NCI-H2171 treated with DMSO at 0.1 percent for 48 hours (cell line): ENCODE measurements at regions not wholly inside any gene's neighbourhood (a gene's known extent, or its start where the extent isn't known, plus 50 kb on each side); places are given as distances from the start of the nearest gene placed in this dataset.
"Not testable (repeated sequence)": the region's sequence is repeated elsewhere in the genome, so short reads cannot be mapped to it uniquely, and the experiment has no call there.

Experiments used
- DNase-seq: peaks from one replicate; lab custom pipeline; 2025; lab: John Stamatoyannopoulos, UW

DNA sequence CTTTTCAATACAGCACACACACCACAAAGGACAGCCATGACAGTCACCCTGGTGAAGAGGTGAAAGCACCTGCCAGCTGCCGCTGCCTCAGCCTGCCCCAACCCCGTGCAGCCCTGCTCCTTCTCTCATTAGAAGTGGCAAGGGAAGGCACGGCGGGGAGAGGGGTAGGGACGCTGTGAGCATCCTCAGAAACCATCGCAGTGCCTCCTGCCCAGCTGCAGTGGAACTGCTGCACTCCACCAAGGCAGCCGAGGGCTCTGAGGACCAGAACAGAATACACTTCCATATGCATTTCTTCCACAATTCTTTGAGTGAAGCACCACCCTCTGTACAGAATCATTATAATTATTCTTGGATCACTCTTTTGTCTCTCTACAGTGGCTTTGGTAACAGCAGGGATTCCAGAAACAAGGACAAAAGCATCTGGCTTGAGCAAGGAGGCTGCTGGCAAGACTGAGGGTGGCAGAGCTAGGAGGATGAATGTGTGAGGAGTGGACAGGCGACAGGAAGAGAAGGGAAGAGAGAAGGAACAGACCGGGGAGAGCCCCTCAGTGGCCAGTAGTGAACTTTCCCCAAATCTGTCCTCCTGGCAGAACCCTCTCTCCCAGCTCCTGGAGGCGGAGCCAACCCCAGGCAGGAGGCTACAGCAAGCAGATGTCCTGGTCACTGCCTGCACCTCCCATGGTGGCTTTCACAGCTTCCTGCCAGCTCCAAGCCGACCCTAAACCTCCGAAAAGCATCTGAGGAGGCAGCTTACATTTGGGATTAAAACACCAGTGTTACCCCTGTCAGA, 73.2 kb downstream of the MTNR1A start:
- no peak for DNase-seq

DNA sequence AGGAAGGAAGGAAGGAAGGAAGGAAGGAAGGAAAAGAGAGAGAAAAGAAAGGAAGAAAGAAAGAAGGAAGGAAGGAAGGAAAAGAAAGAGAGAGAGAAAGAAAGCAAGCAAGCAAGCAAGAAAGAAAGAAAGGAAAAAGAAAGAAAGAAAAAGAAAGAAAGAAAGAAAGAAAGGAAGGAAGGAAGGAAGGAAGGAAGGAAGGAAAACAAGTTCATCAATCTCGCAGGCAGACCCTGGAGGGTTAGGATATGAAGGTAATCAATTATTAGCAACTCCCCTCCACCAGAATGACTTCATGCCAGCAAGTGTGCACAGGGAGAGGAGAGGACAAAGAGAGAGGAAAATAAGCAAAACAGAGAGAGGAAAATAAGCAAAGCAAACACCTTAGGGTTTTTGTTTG, 80.2 kb downstream of the MTNR1A start:
- DNase-seq = no peak

DNA sequence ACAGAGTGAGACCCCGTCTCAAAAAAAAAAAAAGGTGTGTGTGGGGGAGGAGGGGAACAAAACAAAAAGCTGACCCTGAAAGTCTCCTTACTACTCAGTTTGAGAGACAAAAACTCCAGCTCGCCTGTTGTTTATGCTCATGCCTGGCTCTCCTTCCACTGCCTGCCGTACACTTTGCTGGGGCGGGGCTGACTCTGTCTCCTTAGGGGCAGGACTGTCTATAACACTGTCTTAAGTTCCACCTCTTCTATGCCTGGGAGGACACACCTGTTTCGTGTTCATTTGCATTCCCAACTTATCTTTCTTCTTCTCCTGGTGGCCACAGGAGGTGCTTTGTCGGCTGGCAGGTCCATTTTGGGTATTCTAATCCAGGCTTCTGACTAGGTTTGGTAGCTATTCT, 81.4 kb downstream of the MTNR1A start:
- DNase-seq = no peak

DNA sequence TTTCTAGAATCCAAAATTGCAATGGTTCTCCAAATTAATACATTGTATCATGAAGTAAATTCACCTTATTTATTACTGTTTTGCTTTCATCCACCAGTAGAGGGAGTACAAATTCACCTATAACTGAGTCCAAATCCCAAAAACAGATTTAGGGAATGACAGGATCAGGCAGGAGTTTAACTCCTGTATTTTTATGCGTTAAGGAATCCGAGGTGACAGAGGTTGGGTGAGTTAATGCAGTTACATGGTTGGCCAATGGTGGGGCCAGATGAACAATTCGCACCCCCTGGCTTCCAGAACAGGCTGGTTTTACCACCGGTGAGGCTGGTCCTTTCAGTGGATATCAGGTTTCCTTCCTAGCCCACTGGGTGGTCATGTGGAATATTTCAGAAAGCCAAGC, 82.4 kb downstream of the MTNR1A start:
- DNase-seq = peak; percentile 0

DNA sequence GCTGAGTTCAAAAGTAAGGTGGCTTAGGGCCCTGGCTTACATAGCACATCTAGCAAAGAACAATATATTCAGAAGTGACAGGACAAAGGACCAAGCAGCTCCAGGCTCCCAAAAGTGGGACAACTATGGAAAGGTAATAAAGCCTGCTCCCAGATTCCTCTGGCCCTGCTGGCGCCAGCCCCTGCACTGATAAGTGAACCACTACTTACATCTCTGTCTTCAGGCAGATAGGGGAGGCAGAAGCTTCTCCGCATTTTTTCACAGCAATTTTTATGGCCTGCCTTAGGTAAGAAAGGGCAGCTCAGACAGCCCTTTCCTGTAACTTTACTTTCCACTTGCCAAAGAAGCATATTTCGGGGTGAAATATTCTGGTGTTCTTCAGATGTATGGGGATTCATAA, 83.9 kb downstream of the MTNR1A start:
- no peak for DNase-seq

DNA sequence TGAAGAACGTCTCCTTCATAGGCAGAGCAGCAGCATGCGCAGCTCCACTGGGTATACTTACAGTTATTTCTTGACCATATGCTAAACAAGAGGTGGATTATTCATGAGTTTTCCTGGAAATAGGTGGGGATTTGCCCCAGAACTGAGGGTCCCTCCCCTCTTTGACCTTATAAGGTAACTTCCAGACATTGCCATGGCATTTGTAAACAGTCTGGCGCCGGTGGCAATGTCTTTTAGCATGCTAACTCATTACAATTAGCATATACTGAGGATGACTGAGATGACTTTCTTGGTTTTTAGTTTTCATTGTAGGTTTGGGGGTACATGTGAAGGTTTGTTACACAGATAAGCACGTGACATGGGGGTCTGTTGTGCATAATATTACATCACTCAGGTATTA, 97.3 kb downstream of the MTNR1A start:
- DNase-seq = no peak

DNA sequence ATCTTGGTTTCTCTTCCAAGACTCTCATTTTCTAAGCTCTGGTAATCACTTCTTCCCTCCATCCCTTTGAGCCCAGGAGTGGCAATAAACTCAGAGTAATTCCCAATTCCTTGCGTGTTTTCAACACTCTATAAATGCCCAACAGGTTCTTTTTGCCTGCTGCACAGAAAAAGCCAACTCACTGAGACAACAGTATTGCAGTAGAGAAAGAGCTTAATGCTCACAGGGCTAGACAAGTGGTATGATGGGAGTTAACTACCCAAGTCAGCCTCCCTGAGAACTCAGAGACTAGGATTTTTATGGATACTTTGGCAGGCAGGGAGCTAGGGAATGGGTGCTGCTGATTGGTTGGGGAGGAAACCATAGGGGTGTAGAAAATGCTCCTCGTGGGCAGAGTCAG, 103.4 kb downstream of the MTNR1A start:
- no peak for DNase-seq

DNA sequence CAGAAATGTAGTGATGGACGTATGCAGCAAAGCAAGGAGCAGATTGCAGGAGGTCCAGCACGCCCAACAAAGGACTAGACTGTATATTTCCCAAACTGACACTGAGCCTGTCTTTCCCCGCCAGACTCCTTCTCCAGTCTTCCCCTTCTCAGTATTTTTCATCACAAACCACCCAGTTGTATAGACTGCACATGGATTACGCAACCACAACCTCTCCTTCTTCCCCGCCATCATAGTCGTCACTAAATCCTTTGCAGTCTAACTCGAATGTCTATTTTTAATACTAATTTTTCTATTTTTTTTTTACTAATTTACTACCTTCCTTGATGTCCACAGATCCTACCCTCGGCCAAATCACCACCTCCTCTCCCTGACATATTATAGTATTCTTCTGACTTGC, 105.4 kb downstream of the MTNR1A start:
- DNase-seq = no peak

DNA sequence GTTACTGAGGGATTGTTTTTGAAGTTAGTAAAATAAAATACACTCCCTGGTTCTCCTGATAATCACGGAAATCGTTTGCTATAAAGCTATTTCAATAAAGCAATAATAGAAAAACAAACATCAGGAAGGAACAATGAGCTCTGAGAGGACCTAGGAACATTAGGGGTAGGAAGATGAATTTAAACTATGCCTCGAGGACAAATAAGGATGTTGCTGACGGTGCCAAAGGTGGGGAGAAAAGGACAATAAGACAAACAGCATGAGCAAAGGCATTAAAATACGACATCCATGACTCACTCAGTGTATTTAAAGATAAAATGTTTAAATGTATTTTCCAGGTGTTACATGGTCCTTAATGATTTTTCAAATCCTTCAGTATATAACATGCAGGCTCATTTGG, 110.3 kb downstream of the MTNR1A start:
- no peak for DNase-seq

DNA sequence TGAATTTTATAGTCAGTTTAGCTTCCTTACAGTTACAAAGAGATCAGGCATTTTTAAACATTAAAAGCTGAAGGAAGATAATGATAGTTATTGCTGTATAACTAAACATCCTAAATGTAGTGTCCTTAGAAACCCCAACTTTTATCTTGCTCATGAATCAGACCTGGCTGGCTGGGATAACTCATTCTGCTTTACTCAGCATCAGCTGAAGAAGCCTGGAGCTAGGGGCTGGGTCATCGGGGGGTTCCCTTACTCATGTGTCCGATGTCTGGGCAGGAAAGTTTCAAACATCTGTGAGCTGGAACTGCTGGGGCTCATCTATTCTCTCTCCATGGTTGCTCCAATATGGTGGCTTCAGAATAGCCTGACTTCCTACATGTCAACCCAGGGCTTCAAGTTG, 113.9 kb downstream of the MTNR1A start:
- DNase-seq = no peak

DNA sequence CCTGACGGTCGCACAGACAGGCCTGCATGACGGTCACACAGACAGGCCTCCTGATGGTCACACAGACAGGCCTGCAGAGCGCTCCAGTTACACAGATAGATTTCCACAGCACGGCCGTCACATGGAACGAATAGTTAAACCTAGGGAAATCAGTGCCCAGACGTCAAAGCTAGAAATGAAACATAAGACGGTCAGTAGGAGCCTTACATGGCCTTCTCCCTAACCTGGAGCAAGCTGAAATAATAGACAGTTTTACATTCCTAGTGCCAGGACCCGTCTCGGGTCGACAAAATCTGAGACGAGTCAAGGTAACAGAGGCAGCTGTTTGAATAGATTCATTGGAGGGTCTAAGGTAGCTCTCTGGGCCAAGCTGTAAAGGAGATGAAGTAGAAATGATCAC, 126.9 kb downstream of the MTNR1A start:
- no peak for DNase-seq

DNA sequence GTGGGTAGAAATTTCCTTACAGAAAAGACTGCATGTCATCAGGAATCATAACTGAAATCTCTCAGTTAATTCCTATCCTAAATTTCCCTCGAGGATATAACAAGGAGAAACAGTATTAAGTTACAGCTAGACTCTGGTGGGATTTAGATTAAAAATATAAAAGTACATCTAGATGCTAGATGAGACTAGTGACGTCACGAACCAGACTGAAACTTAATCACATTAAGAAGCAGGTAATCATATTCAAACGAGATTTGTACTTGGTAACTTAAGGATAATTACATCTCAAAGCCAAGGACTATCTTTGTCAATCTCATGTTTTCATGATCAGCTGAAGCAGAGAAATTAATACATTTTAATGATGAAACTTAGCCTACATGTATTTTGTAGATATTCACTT, 130.6 kb downstream of the MTNR1A start:
- DNase-seq = no peak

DNA sequence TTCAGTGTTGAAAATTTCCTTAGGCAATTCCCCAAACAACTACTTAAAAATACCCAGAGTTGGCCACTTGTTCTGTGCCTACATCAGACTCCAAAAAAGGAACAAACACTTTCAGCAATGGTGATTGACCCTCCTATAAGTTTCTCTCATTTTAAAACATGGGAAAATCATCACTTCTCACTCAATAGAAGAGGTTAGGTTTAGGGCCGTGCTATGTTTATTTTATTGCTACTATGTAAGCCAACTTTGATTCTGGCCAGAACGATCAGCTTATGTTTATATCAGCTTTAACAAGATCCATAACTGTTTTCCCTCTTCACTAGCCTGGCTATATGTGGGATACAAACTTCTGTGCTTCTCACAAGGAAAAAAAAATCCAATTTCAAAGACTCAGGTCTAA, 133.1 kb downstream of the MTNR1A start:
- no peak for DNase-seq

DNA sequence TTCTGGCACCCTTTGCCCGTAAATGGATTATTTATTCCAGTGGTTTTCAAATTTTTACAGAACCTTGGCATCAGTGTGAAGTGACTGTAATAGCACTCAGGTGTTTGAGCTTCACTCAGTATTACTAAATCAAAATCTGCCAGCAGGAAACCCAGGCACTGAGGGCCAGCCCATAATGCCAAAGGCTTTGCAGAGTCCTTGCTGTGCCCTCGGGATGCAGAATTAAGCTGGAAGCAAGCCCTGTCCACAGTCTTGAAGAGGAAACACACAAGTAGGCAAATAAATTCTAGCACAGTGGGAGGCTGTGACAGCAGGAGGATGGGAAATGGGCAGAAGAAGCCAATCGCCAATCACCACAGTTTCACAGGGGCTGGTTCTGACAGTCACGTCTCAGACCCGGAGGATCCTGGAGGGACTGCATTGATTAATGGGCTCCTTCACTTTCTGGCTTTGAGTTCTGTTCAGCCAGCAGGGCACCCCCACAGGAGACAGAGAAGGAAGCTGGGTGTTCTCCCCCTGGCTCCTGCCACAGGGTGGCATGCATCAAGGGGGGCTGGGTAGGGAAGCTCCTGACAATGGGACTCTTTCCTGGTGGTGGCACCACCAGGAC, 138.8 kb downstream of the MTNR1A start:
- no peak for DNase-seq

DNA sequence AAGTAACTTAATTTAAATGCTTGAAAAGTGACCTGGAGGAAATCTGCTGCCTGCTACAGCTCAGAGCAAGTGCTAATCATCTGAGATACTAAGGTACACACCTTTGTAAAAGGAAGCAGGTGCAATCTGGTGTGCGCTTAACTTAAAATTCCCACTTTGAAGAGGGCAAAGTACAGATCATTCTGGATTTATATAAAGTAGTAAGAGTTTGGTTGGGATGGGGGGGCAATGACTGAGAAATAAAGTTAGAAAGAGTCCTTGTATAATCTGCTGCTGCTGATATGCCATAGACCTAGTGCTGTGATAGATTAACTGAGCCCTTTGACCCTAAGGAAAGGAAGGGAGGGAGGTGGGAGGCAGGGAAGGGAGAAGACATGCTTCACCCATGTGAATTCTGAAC, 141.0 kb downstream of the MTNR1A start:
- DNase-seq = no peak

DNA sequence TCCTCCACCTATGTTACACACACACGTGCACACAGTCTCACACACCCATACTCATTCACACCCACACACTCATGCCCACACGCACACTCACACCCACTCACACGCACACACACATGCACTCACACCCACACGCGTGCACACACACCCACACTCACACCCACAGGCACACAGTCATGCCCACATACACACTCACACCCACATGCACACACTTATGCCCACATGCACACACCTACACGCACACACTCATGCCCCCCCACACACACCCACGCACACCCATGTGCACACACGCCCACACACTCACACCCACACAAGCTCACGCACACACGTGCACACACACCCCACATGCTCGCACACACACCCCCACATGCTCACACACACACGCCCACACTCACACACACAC, 140.0 kb downstream of the F11 start:
- DNase-seq = no peak

DNA sequence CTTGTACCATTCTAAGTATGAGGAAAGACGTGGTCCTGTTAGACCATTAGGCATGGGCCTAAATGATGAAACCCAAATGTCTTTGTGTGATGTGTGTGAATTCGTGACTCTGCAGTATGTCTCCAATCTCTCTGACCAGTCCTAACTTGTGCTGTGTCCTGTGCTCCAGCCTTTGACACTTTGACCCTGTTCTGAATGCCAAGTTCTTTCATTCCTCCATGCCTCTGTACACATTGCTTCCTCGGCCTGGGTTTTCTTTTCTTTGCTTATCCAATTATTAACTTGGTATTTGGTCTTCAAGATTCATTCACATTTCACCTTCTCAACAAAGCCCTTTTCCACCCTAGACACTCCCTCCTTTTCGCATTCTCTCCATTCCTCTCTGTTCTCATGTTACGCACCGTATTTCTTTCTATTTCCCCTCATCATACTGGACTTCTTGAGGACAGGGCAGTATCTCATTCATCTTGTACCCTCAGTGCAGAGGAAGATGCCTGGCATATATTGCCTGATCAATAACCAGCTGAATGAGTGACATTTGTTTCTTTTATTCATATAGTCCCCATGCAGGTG, 138.7 kb downstream of the F11 start:
- no peak for DNase-seq

DNA sequence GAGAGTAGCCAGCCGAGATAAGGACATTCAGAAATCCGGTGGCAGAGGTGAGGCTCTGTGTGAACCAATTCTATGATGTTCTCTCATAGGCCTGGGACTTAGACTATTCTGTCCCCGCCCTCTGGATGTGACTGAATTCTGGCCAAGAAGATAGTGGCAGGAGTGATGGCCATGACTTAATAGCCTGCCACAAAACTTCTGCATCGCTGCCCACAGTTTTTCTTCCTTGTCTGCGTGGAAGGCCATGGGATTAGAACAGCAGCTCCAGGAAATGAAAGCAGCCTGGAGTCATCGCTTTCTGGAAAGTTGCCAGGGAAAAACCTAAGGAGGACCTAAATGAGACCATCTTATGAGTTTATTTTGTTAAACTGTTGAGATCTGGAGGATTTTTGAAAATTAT, 134.7 kb downstream of the F11 start:
- DNase-seq = no peak

DNA sequence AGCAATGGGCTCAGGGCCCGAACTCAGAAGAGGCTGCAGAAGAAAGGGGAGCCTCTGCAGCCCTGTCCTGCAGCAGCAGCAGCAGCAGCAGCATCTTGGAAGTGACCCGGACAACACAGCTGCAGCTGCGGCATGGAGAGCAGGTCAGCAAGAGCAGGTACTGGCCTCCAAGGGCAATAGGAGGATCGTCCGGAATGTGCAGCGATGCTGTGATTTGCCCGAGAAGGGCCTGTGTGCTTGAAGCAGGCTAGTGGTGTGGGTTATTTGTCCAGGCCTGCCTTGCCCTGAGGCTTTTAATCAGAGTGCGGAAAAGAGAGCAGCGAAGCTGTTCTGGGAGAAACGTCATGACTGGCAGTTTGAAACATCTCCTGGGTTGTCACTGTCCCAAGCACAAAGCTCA, 126.0 kb downstream of the F11 start:
- no peak for DNase-seq

DNA sequence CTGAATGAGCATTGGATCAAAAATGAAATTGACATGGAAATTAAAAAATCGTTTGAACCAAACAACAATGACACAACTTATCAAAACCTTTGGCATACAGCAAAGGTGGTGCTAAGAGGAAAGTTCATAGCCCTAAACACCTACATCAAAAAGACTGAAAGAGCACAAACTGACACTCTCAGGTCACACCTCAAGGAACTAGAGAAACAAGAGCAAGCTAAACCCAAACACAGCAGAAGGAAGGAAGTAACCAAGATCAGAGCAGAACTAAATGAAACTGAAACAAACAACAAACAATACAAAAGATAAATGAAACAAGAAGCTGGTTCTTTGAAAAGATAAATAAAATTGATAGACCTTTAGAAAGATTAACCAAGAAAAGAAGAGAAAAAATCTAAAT, 118.3 kb downstream of the F11 start:
- DNase-seq = not testable (repeated sequence)

DNA sequence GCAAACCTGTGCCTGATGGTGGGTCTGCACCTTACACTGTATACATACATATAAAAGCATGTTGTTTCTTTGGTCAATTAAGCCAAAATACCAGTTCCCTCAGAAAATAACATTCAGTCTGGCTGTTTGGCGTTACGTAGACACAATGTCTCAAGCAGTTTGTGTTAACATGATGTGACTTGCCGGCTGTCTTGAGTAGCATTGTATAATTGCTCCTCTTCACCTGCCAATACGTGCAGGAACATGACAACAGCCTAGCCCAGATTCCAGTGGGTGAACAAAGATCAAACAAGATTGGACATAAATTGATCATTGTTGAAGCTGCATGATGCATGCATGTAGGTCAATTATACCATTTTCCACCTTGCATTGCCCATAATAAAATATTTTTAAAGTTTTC, 102.3 kb downstream of the F11 start:
- no peak for DNase-seq

DNA sequence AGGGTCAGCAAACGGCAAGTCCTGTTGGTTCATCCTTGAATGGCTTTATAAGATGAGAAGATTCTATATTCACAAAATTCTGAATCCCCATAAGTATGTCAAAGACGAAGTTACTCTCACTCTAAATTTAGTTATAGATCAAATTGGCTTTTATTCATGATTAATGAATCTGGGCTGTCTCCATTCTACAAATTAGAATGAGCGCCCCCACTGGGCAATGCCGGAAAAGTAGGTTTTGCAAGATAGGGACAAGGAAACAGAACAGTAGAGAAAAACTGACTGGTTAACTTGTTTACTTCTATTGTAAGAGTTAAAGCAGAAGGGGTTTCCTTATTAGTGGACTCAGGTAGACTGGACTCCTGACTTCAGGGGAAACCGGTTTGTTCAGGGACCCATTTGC, 100.3 kb downstream of the F11 start:
- no peak for DNase-seq

DNA sequence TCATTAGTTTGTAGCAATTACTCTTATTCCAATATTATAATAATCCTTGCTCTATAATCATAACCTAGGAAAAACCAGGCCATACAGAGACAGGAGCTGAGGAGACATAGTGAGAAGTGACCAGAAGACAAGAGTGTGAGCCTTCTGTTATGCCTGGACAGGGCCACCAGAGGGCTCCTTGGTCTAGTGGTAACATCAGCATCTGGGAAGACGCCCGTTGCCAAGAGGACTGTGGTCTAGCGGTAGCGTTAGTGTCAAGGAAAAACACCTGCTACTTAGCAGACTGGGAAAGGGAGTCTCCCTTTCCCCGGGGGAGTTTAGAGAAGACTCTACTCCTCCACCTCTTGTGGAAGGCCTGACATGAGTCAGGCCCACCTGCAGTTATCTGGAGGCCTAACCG, 97.0 kb downstream of the F11 start:
- DNase-seq = not testable (repeated sequence)

DNA sequence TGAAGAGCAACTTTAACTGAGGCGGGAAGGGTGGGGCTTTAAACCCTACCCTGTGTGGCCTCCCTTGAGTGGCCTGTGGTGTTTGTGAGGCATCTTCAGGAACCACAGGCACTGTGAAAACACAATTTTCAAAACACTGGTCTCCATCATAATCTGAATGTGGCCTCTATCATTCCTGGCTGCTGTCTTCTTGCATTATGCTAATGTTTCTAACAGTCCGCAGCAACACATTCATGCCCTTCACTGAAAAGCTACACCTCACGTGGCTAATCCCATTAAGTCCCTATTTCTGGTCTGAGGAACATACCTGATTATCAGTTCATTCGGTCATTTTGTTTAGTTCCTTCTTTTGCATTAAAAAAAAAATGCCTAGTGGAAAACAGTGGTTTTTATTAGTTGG, 94.6 kb downstream of the F11 start:
- DNase-seq = no peak
